ENCODE measurements at regions not wholly inside any gene's neighbourhood (a gene's known extent, or its start where the extent isn't known, plus 50 kb on each side); places are given as distances from the start of the nearest gene placed in this dataset.

DNA sequence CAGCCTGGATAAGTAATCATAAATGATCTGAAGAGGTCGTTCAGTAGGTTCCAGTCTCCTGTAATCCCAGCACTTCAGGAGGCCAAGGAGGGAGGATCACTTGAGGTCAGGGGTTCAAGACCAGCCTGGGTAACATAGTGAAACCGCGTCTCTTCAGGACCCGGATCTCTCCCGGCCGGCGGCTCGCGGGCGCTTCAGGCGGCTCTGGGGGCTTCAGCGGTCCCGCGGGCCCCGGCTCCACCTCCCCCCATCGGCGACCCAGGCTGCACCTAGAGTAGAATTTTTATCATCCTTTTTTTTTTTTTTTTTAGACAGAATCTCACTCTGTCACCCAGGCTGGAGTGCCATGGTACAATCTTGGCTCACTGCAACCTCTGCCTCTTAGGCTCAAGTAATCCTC lies 95.9 kb downstream of the ABCC12 start:
- TF ChIP-seq ZNF274 (IDR thresholded peaks at IDR 0.05; ENCODE audit: low read depth, low read length) (no peak), SUZ12 (IDR thresholded peaks at IDR 0.05; ENCODE audit: extremely low read depth, insufficient read depth, insufficient read length) (no peak), YY1 (IDR thresholded peaks at IDR 0.05; ENCODE audit: insufficient read depth, insufficient read length) (no peak)

Data from NT2/D1 (cell line).